ENCODE measurements at regions not wholly inside any gene's neighbourhood (a gene's known extent, or its start where the extent isn't known, plus 50 kb on each side); places are given as distances from the start of the nearest gene placed in this dataset.
"Not testable (repeated sequence)": the region's sequence is repeated elsewhere in the genome, so short reads cannot be mapped to it uniquely, and the experiment has no call there.

DNA sequence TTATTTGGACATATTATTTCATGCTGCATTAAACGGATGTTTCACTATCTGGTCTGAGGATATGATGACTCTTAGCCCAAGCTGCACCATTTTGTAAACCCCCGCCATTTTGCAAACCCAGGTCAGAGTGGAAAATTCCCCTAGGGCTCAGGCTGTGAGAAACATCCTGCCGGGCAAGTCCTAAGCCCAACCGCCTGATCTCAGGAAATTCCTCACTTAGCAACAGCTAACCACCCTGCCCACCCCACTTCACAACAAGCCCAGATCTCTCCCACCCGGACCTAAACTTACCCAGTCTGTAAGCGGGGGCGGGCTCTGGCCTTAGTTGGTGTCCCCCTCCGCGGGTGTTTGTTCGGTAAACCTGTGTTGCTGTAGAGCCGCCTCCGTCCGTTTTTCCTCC, 2747.1 kb downstream of the PCDH7 start:
- Mint-ChIP-seq H3K27me3 (ENCODE audit: low read depth) (no peaks in the 10 kb centered on the region), H3K4me3 (no peak overlapping the region), H3K36me3 (ENCODE audit: low read depth) (no peaks in the 10 kb centered on the region), H3K9me3 (peaks cover 8% of the 10 kb centered on the region), H3K27ac (no peak overlapping the region), H3K4me1 (ENCODE audit: low read depth) (no peaks in the 10 kb centered on the region)
- intact Hi-C loops (cut with micrococcal nuclease), result no loop called here
- CTCF ChIA-PET, result no interaction called here
- DNase-seq, result no peak

DNA sequence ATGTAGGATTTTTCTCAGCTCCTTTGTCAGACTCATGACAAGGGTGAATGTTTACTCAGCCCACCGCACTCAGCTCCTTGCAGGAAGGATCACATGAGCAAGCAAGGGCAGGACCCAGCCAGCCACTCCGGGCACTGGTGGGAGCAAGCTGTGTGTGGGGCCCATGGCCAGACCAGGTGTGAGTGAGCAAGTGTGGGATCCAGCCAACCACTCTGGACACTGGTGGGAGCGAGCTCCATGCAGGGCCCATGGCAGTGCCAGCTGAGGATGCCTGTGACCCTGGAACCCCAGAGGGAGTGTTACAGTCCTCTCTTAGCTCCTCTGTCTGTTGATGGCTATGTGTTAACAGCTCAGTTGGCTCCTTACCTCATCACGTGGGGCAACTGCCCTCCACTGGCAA, 2750.6 kb downstream of the PCDH7 start:
- Mint-ChIP-seq H3K4me1 (ENCODE audit: low read depth) (no peaks in the 10 kb centered on the region), H3K4me3 (no peak overlapping the region), H3K9me3 (peaks cover 11% of the 10 kb centered on the region), H3K27me3 (ENCODE audit: low read depth) (no peaks in the 10 kb centered on the region), H3K27ac (no peak overlapping the region), H3K36me3 (ENCODE audit: low read depth) (no peaks in the 10 kb centered on the region)
- DNase-seq, result no peak
- CTCF ChIA-PET, result interaction anchor here (0.6 kb wide), 1 partner anchor 133 kb away, joined by 5 read pairs; no protein-coding TSS in a partner anchor
- intact Hi-C loops (cut with micrococcal nuclease), result no loop called here

DNA sequence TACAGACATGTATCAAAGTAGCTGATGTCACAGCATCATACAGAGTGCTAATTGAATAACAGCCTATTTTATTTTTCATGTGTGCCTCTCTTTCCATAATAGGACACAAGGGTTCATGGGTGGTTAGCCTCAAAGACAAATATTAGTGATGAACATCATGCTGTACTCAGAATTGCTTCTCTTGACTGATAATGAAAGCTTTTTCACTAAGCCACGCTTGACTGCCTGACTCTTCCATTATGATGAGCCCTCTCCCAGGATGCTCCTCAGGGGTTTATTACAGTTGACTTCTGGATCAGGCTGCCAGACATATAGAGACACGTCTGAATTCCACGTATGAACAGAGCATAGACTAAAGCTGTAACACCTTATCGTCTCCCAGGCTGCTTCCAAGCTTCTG, 2757.5 kb downstream of the PCDH7 start:
- no peak for DNase-seq
- intact Hi-C loops (cut with micrococcal nuclease), result no loop called here
- no peak overlapping the region for H3K27ac Mint-ChIP-seq
- H3K27me3 Mint-ChIP-seq (ENCODE audit: low read depth), result no peaks in the 10 kb centered on the region
- H3K4me3 Mint-ChIP-seq, result no peak overlapping the region
- H3K36me3 Mint-ChIP-seq (ENCODE audit: low read depth), result no peaks in the 10 kb centered on the region
- H3K9me3 Mint-ChIP-seq, result peaks cover 8% of the 10 kb centered on the region
- CTCF ChIA-PET, result no interaction called here
- no peaks in the 10 kb centered on the region for H3K4me1 Mint-ChIP-seq (ENCODE audit: low read depth)

DNA sequence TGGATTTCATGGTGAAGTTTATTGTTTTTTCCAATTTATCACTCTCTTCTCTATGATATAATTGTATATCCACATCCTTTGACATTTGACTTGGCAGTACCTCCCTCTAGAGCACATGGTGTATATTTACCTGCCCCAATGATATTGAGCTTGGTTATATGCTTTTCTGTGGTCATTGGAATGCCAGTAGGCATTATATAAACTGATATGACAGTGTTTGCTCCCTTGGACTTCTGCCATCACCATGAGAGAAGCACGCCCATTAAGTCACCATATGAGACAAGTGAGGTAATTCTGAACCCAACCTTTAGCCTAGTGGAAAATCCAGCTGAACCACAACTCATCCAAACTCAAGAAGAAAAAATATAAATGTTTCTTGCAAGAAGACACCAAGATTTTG, 2761.5 kb downstream of the ARAP2 start:
- CTCF ChIA-PET, result no interaction called here
- intact Hi-C loops (cut with micrococcal nuclease), result no loop called here
- no peaks in the 10 kb centered on the region for H3K36me3 Mint-ChIP-seq (ENCODE audit: low read depth)
- H3K4me3 Mint-ChIP-seq, result no peak overlapping the region
- peaks cover 7% of the 10 kb centered on the region for H3K9me3 Mint-ChIP-seq
- no peak overlapping the region for H3K27ac Mint-ChIP-seq
- H3K4me1 Mint-ChIP-seq (ENCODE audit: low read depth), result no peaks in the 10 kb centered on the region
- no peaks in the 10 kb centered on the region for H3K27me3 Mint-ChIP-seq (ENCODE audit: low read depth)
- no peak for DNase-seq

DNA sequence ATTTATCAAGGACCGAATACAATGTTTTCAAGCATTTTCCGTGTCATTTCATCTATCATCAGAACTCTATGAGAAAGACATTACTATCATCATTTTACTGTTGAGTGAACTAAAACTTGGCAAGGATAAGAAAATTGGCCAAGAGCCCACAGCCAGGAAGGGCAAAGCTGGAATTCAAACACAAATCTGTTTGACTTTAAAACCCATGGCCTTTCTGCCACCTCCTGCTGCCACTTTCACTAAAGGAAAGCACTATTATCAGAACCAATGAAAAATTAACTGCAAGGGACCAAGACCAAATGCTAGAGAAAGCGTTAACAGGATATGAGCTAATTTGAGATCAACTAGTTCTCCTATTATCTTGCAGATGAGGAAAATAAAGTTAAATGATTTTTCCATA, 2759.2 kb downstream of the ARAP2 start:
- Mint-ChIP-seq H3K27ac (no peak overlapping the region), H3K27me3 (ENCODE audit: low read depth) (no peaks in the 10 kb centered on the region), H3K9me3 (peaks cover 8% of the 10 kb centered on the region), H3K4me1 (ENCODE audit: low read depth) (no peaks in the 10 kb centered on the region), H3K36me3 (ENCODE audit: low read depth) (no peaks in the 10 kb centered on the region), H3K4me3 (no peak overlapping the region)
- intact Hi-C loops (cut with micrococcal nuclease), result no loop called here
- DNase-seq, result no peak
- CTCF ChIA-PET, result no interaction called here

DNA sequence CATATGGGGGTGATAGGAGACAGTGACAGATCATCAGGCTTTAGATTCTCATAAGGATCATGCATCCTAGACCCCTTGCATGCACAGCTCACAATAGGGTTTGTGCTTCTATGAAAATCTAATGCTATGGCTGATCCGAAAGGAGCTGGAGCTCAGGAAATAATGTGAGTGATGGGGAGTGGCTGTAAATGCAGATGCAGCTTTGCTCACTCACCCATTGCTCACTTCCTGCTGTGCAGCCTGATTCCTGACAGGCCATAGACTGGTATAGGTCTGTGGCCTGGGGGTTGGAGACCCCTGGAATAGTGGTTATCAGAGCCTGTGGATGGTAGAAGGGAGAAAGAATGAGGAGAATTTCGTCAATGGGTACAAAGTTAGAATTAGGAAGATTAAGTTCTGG, 2751.1 kb downstream of the ARAP2 start:
- CTCF ChIA-PET, result no interaction called here
- Mint-ChIP-seq H3K9me3 (peaks cover 7% of the 10 kb centered on the region), H3K27ac (no peak overlapping the region), H3K4me1 (ENCODE audit: low read depth) (no peaks in the 10 kb centered on the region), H3K4me3 (no peak overlapping the region), H3K36me3 (ENCODE audit: low read depth) (no peaks in the 10 kb centered on the region), H3K27me3 (ENCODE audit: low read depth) (no peaks in the 10 kb centered on the region)
- DNase-seq, result no peak
- intact Hi-C loops (cut with micrococcal nuclease), result no loop called here

DNA sequence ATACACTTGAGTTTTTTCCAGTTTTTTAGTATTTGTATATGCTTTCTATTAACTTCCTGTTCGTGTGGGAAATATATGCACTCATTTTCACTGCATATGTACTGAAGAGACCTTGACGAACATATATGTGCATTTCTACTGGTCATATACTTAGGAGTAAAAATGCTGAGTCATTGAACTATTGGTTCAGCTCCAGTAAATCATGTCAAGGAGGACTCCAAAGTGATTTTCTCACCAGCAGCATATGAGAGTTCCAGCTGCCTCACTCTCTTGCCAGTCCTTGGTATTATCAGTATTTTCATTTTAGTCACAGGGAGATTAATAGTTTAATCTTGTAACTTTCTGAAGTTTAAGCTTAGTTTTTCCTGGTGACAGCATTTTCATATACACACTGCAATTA, 2750.2 kb downstream of the ARAP2 start:
- Mint-ChIP-seq H3K27ac (no peak overlapping the region), H3K4me3 (no peak overlapping the region), H3K4me1 (ENCODE audit: low read depth) (no peaks in the 10 kb centered on the region), H3K9me3 (peaks cover 7% of the 10 kb centered on the region), H3K36me3 (ENCODE audit: low read depth) (no peaks in the 10 kb centered on the region), H3K27me3 (ENCODE audit: low read depth) (no peaks in the 10 kb centered on the region)
- DNase-seq, result no peak
- CTCF ChIA-PET, result no interaction called here
- intact Hi-C loops (cut with micrococcal nuclease), result no loop called here

DNA sequence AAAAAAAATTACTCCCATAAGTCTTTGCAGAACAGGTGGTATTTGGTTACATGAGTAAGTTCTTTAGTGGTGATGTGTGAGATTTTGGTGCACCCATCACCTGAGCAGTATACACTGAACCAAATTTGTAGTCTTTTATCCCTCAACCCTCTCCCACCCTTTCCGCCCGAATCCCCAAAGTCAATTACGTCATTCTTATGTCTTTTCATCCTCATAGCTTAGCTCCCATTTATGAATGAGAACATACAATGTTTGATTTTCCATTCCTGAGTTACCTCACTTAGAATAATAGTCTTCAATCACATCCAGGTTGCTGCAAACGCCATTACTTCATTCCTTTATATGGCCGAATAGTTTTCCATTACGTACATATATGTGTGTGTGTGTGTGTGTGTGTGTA, 2742.7 kb downstream of the ARAP2 start:
- H3K4me3 Mint-ChIP-seq; H3K36me3 Mint-ChIP-seq (ENCODE audit: low read depth); intact Hi-C loops (cut with micrococcal nuclease); DNase-seq; H3K4me1 Mint-ChIP-seq (ENCODE audit: low read depth); CTCF ChIA-PET; H3K27ac Mint-ChIP-seq; H3K27me3 Mint-ChIP-seq (ENCODE audit: low read depth): not testable (repeated sequence)
- peaks cover 26% of the 10 kb centered on the region for H3K9me3 Mint-ChIP-seq

DNA sequence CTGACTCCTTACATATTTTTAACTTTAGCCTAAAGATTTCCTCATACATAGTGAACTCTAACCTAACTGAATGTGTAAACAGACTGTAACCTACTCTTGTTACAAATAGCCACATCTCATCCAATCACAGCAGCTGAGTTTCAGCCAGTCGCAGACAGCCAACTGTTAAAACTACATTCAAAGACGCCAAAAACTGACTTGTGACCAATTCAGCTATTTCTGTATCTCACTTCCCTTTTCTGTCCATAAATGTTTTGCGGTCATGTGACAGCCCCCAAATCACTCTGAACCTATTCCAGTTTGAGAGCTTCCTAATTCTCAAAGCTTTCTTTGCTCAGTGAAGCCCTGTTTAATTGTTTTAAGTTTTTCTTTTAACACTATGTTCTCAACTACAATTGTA, 2731.9 kb downstream of the ARAP2 start:
- intact Hi-C loops (cut with micrococcal nuclease), result no loop called here
- CTCF ChIA-PET, result no interaction called here
- no peaks in the 10 kb centered on the region for H3K36me3 Mint-ChIP-seq (ENCODE audit: low read depth)

DNA sequence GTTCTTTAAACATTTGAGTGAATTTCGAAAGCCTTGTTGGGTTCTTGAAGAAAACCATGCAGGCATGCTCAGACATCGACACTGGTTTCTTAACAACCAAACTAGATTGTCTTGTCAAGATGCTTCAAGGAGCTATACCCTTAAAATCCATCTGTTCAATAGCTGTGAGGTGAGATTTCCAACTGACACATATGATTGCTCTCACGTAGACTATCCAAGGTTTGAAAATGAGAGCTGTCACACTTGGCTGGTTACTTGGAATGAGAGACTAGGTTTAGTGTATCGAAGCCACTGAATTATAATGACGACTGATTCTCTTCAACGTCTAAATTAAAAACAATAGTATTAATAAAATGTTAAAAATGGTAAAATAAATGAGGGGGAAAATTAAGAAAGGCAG, 2725.5 kb downstream of the ARAP2 start:
- DNase-seq, result no peak
- Mint-ChIP-seq H3K4me1 (ENCODE audit: low read depth) (no peaks in the 10 kb centered on the region), H3K4me3 (no peak overlapping the region), H3K36me3 (ENCODE audit: low read depth) (no peaks in the 10 kb centered on the region), H3K9me3 (peaks cover 7% of the 10 kb centered on the region), H3K27ac (no peak overlapping the region), H3K27me3 (ENCODE audit: low read depth) (no peaks in the 10 kb centered on the region)
- intact Hi-C loops (cut with micrococcal nuclease), result no loop called here
- CTCF ChIA-PET, result no interaction called here

More for the DNA sequence above, 2731.9 kb downstream of the ARAP2 start:
- no peak for DNase-seq
- H3K4me3 Mint-ChIP-seq, result no peak overlapping the region
- H3K27ac Mint-ChIP-seq, result no peak overlapping the region
- H3K9me3 Mint-ChIP-seq, result peaks cover 5% of the 10 kb centered on the region
- H3K27me3 Mint-ChIP-seq (ENCODE audit: low read depth), result no peaks in the 10 kb centered on the region
- H3K4me1 Mint-ChIP-seq (ENCODE audit: low read depth), result no peaks in the 10 kb centered on the region

DNA sequence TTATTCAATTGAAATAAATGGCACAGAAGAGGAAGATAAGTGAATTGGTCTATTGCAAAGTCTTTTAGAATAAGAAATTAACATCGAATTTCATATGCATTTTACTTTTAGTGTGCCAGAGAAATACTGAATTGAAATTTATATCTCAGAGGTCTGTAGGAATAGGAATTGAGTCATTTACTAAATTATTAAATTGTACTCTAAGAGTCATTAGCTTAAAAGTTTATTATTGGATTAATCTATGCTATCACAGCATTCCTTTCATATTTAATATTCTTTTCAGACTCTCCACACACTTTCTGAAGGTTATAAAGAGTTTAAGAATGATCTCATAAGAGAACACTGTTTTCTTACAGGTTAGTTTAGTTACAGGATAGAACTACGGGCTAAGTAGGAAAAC, 2711.5 kb downstream of the ARAP2 start:
- H3K4me3 Mint-ChIP-seq, result no peak overlapping the region
- no peak overlapping the region for H3K27ac Mint-ChIP-seq
- CTCF ChIA-PET, result no interaction called here
- H3K9me3 Mint-ChIP-seq, result peaks cover 3% of the 10 kb centered on the region
- no peaks in the 10 kb centered on the region for H3K4me1 Mint-ChIP-seq (ENCODE audit: low read depth)
- no peaks in the 10 kb centered on the region for H3K27me3 Mint-ChIP-seq (ENCODE audit: low read depth)
- intact Hi-C loops (cut with micrococcal nuclease), result no loop called here
- no peak for DNase-seq
- no peaks in the 10 kb centered on the region for H3K36me3 Mint-ChIP-seq (ENCODE audit: low read depth)

DNA sequence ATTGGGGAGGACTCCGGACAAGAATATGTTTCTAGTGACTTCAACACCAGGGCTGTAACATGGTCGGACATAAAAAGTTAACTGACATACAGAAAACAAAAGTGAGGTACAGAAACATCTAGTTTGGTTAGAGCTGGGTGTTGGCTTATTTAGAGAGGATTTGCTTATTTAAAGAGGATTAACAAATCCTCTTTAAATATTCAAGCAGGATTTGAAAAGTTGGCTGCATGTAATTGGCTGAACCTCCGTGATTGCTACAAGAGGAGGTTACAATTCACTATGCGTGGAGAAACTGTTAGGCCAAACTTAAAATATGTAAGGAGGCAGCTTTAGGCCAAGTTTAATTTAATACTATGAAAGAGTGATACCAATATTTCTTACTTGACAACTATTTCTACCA, 2707.4 kb downstream of the ARAP2 start:
- Mint-ChIP-seq H3K4me1 (ENCODE audit: low read depth) (no peaks in the 10 kb centered on the region), H3K4me3 (no peak overlapping the region), H3K9me3 (peaks cover 6% of the 10 kb centered on the region), H3K27ac (no peak overlapping the region), H3K36me3 (ENCODE audit: low read depth) (no peaks in the 10 kb centered on the region), H3K27me3 (ENCODE audit: low read depth) (no peaks in the 10 kb centered on the region)
- CTCF ChIA-PET, result no interaction called here
- no peak for DNase-seq
- intact Hi-C loops (cut with micrococcal nuclease), result no loop called here

DNA sequence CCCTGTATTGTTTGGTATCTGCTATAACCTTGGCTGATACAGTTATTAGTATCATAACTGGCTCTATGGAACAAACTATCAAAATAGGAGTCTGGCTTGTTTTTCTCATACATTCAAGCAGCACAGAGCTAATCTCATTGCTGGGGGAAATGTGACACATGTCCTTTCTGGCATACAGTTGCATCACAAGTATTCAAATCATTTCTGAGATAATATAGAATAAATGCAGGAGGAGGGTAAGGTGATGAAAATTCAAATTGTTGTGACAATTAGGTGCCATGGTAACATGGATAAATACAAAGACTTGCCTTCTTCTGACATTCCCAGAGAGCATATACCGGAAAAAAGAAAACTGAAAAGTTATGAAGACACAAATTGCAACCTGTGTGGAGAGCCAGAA, 2706.8 kb downstream of the ARAP2 start:
- H3K36me3 Mint-ChIP-seq (ENCODE audit: low read depth), result no peaks in the 10 kb centered on the region
- H3K4me1 Mint-ChIP-seq (ENCODE audit: low read depth), result no peaks in the 10 kb centered on the region
- CTCF ChIA-PET, result no interaction called here
- peaks cover 6% of the 10 kb centered on the region for H3K9me3 Mint-ChIP-seq
- intact Hi-C loops (cut with micrococcal nuclease), result no loop called here
- DNase-seq, result no peak
- H3K27ac Mint-ChIP-seq, result no peak overlapping the region
- H3K27me3 Mint-ChIP-seq (ENCODE audit: low read depth), result no peaks in the 10 kb centered on the region
- no peak overlapping the region for H3K4me3 Mint-ChIP-seq

DNA sequence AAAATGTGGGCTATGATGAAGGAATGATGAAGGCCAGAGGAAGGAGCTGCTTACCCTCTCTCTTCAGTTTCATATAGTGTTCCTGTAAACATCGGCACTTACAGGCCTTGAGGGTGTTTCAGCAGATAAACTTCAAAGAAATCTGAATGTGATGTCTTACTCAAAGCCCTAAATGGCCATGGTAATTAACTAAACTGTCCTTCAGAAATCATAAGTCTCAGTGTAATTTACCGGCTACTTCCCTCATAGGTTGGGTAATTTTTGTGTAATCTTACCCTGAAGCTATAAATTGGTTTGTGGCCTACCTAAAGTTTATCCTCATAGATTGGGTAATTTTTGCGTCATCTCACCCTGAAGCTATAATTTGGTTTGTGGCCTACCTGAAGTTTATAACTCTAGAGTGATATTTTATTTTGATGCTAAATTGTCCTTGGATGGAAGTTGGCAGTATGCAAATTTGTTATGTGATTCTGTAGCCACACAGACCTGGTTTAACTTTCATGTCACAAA, 2700.3 kb downstream of the ARAP2 start:
- H3K9me3 Mint-ChIP-seq, result peaks cover 11% of the 10 kb centered on the region
- CTCF ChIA-PET, result interaction anchor here (0.7 kb wide), 1 partner anchor 418 kb away, joined by 3 read pairs; no protein-coding TSS in a partner anchor
- intact Hi-C loops (cut with micrococcal nuclease), result no loop called here
- no peaks in the 10 kb centered on the region for H3K27me3 Mint-ChIP-seq (ENCODE audit: low read depth)
- no peak overlapping the region for H3K4me3 Mint-ChIP-seq
- no peaks in the 10 kb centered on the region for H3K36me3 Mint-ChIP-seq (ENCODE audit: low read depth)
- no peak for DNase-seq
- H3K4me1 Mint-ChIP-seq (ENCODE audit: low read depth), result no peaks in the 10 kb centered on the region
- no peak overlapping the region for H3K27ac Mint-ChIP-seq
